ENCODE measurements at regions not wholly inside any gene's neighbourhood (a gene's known extent, or its start where the extent isn't known, plus 50 kb on each side); places are given as distances from the start of the nearest gene placed in this dataset.

- TF ChIP-seq ZBTB33 (IDR thresholded peaks at IDR 0.05; ENCODE audit: extremely low read depth, insufficient replicate concordance, low read length) (no peak), CTCF (IDR thresholded peaks at IDR 0.05 in 2 of 3, conservative IDR thresholded peaks at IDR 0.05 in 1 of 3; ENCODE audit: borderline replicate concordance in 1 of 3, insufficient read depth in 1 of 3, low read depth in 2 of 3, low read length in 2 of 3) (no peak), SRF (IDR thresholded peaks at IDR 0.05; ENCODE audit: low read depth) (no peak), ZFX (IDR thresholded peaks at IDR 0.05) (no peak), CEBPB (IDR thresholded peaks at IDR 0.05; ENCODE audit: low read depth) (no peak)
These were observed 1445.1 kb upstream of the CADM2 start for GRCh38 chr3:83513677-83514076.
